ENCODE measurements at regions not wholly inside any gene's neighbourhood (a gene's known extent, or its start where the extent isn't known, plus 50 kb on each side); places are given as distances from the start of the nearest gene placed in this dataset.

DNA sequence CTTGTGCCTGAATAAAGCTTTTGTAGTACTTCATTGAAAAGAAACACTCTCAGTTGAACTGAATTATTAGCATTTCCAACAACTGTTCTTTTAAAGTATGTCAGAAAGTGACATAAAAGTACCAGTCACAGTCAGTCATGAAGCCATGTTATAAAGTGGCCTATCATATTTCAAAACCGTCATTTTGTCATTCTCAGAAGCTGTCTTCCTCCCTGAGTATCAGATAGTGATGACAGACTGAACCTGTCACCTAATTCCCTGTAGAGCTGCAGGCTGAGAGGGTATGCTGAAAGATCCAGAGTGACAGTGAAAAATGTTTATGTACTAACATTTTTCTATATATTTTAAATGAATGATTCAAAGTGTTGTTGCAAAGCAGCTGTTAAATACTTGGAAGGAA is 1121.7 kb upstream of the PRMT6 start:
- TF ChIP-seq, protein P1, sequence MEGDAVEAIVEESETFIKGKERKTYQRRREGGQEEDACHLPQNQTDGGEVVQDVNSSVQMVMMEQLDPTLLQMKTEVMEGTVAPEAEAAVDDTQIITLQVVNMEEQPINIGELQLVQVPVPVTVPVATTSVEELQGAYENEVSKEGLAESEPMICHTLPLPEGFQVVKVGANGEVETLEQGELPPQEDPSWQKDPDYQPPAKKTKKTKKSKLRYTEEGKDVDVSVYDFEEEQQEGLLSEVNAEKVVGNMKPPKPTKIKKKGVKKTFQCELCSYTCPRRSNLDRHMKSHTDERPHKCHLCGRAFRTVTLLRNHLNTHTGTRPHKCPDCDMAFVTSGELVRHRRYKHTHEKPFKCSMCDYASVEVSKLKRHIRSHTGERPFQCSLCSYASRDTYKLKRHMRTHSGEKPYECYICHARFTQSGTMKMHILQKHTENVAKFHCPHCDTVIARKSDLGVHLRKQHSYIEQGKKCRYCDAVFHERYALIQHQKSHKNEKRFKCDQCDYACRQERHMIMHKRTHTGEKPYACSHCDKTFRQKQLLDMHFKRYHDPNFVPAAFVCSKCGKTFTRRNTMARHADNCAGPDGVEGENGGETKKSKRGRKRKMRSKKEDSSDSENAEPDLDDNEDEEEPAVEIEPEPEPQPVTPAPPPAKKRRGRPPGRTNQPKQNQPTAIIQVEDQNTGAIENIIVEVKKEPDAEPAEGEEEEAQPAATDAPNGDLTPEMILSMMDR (IDR thresholded peaks at IDR 0.05; ENCODE audit: low read depth) = no peak

DNA sequence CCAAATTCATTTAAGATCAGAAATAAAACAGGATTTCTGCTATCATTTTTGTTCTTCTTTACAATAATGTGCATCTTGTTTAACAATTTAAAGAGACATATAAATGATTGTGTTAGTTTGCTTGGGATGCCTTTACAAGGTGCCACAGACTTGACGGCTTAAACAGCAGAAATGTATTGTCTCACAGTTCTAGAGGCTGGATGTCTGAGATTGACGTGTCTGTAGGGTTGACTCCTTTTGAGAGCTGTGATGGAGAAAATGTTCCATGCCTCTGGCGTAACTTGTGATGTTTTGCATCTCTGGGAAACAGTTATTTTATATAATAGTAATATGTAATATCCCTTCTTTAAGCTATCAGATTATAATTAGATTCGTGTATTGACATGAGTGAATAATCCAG is 1091.6 kb upstream of the PRMT6 start:
- TF ChIP-seq, protein P1 (IDR thresholded peaks at IDR 0.05; ENCODE audit: low read depth) = no peak

DNA sequence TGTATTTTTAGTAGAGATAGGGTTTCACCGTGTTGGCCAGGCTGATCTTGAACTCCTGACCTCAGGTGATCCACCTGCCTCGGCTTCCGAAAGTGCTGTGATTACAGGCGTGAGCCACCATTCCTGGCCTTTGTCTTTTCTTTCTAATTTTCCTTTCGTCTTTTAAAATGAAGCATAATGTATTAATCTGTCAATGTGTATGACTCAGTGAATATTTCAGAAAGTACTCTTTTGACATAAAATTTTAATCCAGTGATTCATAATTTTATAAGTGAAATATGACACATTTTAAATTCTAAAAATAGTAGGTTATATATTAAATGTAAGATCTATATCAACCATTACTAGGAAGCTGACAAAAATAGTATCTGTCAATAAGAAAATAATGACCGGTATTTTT is 1059.0 kb upstream of the PRMT6 start:
- TF ChIP-seq, protein P1 (IDR thresholded peaks at IDR 0.05; ENCODE audit: low read depth) = no peak

DNA sequence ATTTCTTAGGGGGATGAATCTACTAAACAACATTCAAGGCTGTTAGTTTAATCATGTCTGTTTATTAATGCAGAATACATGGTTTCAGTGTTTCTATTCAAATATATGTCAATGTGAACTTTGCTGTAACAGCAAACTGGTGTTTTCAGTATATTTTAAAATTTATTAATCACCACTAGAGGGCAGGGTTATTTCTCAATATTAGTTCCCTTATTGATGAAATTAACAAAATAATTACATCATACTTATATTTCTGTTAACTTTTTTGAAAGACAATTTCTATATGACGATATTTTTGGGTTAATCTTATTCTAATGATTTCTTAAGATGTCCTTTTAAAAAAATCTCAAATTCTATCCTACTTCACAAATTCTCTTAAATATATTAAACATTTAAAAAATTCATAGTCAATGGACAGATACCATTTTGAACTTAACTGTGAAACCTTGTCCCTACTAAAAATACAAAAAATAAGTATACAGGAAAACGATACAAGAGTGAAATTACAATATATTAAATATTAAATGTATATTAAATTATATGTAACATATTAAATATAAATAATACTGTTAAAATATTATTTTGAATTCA is 1034.1 kb upstream of the PRMT6 start:
- TF ChIP-seq, protein P1 (IDR thresholded peaks at IDR 0.05; ENCODE audit: low read depth) = no peak

DNA sequence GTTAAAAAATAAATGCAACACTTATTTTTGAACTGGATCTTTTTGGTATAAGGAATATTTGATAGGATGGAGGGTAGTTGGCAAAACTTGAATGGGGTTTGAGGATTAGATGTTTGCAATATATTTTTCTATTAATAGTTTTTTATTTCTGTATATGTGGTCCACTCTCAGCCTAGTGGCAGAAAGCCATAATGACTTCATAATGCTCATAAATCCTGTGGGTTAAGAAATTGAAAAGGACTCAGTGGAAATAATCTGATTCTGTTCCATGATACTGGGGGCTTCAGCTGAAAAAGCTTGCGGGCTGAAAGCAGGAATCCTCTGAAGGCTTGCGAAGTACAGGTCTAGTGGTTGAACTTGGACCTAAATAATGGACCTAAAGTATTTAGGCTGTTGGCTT is 1028.6 kb upstream of the PRMT6 start:
- TF ChIP-seq, protein P1 (IDR thresholded peaks at IDR 0.05; ENCODE audit: low read depth) = no peak

DNA sequence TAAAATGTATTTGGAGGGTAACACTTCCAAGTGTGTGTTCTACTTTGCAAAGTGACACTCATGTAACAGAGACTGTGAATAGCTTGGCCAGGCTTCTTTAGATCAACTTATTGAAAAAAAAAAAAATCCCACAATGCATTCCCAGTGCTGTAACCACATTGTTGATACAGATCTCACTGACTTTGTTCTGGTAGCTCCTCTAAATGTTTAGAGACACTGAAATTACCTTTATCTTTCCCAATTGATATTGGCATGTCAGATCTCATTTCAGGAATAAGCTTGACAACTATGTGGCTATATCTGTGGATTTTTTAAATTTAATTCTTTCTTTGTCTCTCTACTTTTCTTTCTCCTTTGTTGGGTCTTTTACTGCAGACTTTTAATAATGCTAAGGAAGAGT is 1018.9 kb upstream of the PRMT6 start:
- TF ChIP-seq, protein P1 (IDR thresholded peaks at IDR 0.05; ENCODE audit: low read depth) = no peak

DNA sequence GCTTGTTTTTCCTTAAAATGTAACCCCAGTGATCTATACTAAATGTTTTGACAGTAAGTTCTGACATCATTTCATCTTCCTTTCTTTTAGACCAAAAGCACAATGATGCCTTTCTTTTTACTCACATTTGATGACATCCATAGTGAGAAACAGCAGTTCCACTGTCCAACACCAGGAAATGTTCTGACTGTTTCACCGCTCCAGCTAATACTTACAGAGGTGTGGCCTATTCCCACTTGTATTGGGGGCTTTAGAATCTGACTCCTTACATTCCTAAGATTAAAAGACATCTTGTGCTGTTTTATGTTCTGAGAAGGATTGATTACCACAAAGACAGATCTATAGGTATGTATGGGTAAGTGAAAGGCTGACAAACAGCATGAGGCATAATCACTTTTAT is 1018.2 kb upstream of the PRMT6 start:
- TF ChIP-seq, protein P1 (IDR thresholded peaks at IDR 0.05; ENCODE audit: low read depth) = no peak
